HG03066 (cell line): ENCODE measurements at regions not wholly inside any gene's neighbourhood (a gene's known extent, or its start where the extent isn't known, plus 50 kb on each side); places are given as distances from the start of the nearest gene placed in this dataset.
"Not testable (repeated sequence)": the region's sequence is repeated elsewhere in the genome, so short reads cannot be mapped to it uniquely, and the experiment has no call there.

Source experiments
- ATAC-seq: cut with Tn5 transposase; IDR thresholded peaks from one replicate; pipeline ENCODE4 v1.9.1; 2021; ENCODE audit warnings: low read depth; ENCODE audit not compliant: unreplicated experiment

DNA sequence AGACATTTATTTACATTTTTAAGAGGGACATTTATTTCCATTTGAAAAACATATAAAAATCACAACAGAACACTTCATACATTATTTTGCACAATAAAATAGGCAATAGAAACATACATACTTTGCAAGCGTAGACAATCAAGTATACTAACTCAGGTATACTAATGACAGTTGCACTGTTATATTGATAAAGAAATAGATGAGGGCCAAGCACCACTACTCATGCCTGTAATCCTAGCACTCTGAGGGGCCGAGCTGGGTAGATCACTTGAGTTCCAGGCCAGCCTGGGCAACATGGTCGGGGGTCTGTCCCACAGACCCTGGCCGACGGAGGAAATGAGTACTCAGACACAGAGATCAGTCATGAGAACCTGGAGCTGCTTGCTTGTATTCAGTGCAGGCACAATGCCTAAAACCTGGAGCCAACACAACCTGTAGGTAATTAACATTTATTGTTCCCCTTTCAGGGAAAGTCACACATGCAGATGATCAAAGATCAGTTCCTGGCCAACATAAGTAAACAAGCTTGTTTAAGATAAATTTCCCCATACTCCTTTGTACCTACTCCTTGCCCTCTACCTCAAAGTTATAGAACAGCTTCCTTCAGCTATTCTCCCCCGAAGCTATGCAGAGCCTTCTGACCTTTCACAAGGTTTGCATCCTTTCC lies 1960.2 kb downstream of the SUCLG1 start:
- no peak for ATAC-seq

DNA sequence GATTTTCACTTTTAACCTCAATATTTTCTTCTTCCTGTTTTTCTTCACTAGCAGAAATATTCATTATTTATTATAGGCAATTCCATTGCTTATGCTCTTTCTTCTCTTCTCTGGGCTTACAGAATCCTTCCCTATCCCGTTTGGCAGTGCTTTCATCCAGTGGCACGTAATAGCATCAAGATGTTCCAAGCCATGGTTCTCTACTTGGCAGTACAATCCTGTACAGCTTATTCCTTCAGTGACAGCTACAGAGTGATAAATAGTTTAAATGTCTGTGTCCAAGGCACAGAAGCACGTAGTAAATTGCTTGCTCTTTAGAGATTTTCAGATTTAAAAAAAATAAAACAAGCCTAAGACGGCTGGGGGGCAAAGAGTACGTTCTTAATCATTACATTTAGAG lies 1964.3 kb downstream of the SUCLG1 start:
- ATAC-seq: no peak

DNA sequence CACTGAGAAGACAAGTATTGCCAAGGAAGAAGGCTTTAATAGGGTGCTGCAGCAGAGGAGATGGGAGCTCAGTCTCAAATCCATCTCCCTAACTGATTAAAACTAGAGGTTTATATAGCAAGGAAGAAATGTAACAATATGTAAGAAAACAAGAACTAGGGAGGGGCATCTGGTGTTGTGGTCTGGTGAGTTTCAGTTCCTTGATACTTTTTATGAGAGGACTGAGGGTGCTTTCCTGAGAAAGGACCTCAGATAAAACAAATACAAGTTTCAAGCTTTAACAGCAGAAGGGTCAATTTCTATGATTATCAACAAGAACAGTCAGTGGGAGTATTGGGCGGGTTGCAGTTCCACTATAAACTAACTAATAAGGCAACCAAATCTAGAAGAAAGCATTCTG lies 1967.5 kb downstream of the SUCLG1 start:
- no peak for ATAC-seq

- no peak for ATAC-seq
Observed at GRCh38 chr2:82487354-82487753, 1971.7 kb downstream of the SUCLG1 start.

DNA sequence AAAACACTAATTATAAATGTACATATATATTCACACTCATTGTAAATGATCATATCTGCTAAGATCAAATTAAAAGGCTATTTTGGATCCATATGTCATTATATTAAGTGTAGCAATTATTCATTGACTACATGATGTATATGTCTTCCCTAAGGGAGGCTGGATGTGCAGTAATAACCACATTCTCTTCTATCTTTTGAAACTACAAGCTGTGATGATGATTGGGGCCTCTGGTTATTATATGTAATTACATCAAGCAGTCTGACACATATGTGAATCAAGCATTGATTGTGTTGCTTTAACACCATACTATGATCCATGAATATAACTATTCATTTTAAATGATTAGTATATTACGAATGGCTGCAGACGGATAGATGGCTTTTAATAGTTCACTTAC lies 1973.4 kb downstream of the SUCLG1 start:
- no peak for ATAC-seq

- ATAC-seq: no peak
Observed at GRCh38 chr2:82481207-82481606, 1977.9 kb downstream of the SUCLG1 start.

- ATAC-seq: no peak
Observed at GRCh38 chr2:82478641-82479040, 1980.4 kb downstream of the SUCLG1 start.

DNA sequence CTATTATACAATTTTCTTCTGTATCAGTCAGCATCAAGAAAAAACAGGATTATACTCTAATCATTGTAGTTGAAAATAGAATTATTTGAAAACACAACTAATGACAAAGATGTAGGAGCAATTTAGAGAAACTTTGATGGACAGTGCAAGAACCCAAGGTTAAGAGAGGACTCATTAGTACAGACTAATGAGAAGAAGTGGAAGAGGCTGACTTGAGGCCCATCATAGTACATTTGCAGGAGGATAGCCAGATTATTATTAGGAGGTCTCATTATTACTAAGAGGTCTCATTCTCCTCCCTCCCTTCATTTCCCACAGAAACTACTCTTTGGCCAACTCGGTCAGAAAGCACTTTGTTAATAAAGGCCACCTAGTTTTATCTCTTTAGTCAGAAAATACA lies 1983.0 kb downstream of the SUCLG1 start:
- no peak for ATAC-seq

GRCh38 chr2:82428251-82428650 lies 2030.8 kb downstream of the SUCLG1 start:
- no peak for ATAC-seq

GRCh38 chr2:82412021-82412420 lies 2047.1 kb downstream of the SUCLG1 start:
- no peak for ATAC-seq

GRCh38 chr2:82411071-82411470 lies 2048.0 kb downstream of the SUCLG1 start:
- no peak for ATAC-seq

DNA sequence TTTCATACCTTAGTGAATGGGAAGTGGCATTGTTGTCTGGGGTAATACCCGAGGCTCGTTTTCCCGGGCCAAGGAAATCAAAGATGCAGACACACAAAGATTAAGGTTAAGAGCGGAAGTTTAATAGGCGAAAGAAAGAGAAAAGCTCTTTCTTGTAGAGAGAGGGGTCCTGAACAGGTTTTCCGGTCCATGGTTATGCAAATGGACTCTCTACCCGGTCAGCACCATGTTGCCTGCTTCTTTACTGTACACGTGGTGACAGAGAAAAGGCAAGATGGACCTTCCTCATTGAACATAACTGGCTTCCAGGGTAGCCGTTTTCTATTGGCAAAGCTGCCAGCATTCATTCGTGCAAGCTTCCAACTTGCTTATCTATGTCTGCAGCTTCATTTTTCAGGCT lies 2063.5 kb downstream of the SUCLG1 start:
- no peak for ATAC-seq

GRCh38 chr2:82391386-82391785 lies 2067.7 kb downstream of the SUCLG1 start:
- ATAC-seq: no peak

GRCh38 chr2:82355622-82356021 lies 2051.1 kb upstream of the LRRTM1 start:
- no peak for ATAC-seq

GRCh38 chr2:82345910-82346309 lies 2041.4 kb upstream of the LRRTM1 start:
- no peak for ATAC-seq

DNA sequence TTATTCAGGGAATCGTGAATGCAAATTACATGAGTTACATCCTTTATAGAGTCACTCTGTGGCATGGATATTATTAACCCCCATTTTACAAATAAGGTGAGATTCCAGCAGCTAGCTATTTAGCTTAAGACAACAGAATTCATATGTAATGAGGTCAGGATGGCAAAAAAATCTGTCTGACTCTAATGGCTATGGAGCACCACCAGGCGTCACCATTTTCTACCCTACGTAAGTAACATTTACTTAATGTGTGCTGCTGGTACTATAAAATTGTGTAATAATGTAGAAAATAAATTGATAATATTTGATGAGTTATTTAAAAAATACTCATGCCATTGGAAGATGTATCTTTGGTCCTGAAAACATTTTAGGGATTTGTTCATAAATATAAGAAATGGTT lies 2040.1 kb upstream of the LRRTM1 start:
- no peak for ATAC-seq

GRCh38 chr2:82342356-82342755 lies 2037.8 kb upstream of the LRRTM1 start:
- no peak for ATAC-seq

DNA sequence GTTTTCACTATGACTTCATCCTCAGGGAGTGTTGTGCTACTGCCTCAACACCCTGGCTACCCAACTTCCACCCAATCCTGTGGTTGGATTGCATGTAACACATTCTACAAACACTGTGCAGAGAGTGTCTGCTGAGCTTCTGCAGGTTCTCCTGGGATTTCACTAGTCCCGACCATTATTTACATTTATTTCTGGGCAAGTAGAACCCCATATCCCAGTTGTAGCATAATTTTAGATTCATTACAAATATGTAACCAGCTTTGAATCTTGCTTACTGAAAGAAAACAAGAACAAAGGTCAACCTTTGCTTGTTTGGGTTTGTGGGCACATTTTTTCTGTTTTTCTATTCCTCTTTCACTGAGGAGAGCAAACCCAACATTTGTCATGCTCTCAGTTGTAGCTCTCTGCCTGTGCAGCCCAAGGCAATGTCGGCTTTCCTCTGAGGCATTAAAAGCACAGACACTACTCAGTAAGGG lies 2036.1 kb upstream of the LRRTM1 start:
- no peak for ATAC-seq

GRCh38 chr2:82339805-82340204 lies 2035.3 kb upstream of the LRRTM1 start:
- ATAC-seq: no peak

GRCh38 chr2:82333697-82334096 lies 2029.1 kb upstream of the LRRTM1 start:
- ATAC-seq: no peak

DNA sequence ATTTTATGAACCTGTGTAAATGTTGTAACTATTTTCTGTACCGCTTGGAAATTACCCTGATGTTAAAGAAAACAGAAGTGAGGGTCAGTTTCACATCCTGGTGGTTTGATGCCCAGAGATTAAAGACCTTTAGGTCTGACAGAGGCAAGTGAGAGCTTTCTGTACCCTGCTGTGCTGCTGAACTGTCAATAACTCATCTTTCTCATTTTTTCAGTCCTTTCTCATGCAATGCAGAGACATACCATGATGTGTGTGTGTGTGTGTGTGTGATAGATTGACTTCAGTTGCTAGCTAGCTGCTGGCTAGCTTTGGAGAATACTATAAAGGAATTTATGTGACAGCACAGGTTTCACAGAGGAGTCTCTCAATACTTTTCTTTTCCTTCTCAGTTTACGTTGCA lies 2025.6 kb upstream of the LRRTM1 start:
- no peak for ATAC-seq

DNA sequence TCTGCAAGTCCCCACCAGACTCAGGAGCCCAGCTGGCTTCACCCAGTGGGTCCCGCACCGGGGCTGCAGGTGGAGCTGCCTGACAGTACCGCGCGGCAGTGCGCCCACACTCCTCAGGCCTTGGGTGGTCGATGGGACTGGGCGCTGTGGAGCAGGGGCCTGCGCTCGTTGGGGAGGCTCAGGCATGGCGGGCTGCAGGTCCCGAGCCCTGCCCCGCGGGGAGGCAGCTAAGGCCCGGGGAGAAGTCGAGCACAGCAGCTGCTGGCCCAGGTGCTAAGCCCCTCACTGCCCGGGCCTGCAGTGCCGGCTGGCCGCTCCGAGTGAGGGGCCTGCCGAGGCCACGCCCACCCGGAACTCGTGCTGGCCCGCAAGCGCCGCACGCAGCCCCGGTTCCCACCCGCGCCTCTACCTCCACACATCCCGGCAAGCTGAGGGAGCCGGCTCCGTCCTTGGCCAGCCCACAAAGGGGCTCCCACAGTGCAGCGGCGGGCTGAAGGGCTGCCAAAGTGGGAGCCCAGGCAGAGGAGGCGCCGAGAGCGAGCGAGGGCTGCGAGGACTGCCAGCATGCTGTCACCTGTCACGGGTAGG lies 2021.7 kb upstream of the LRRTM1 start:
- not testable (repeated sequence) for ATAC-seq
